ENCODE measurements at regions not wholly inside any gene's neighbourhood (a gene's known extent, or its start where the extent isn't known, plus 50 kb on each side); places are given as distances from the start of the nearest gene placed in this dataset.

GRCh38 chr5:62825623-62826220 is 247.1 kb downstream of the LRRC70 start:
- TF ChIP-seq ZNF24 (IDR thresholded peaks at IDR 0.05): no peak
- TF ChIP-seq MXI1 (IDR thresholded peaks at IDR 0.05; ENCODE audit: low read depth, low read length): no peak
- no peak for TF ChIP-seq ATF2 (IDR thresholded peaks at IDR 0.05; ENCODE audit: low read length)
- no peak for TF ChIP-seq FOXM1 (IDR thresholded peaks at IDR 0.05; ENCODE audit: low read depth, low read length)
- no peak for TF ChIP-seq CHD2 (IDR thresholded peaks at IDR 0.05; ENCODE audit: borderline replicate concordance, low read depth, low read length)
- no peak for TF ChIP-seq CTCF (IDR thresholded peaks at IDR 0.05 in 2 of 3, conservative IDR thresholded peaks at IDR 0.05 in 1 of 3; ENCODE audit: control insufficient read depth in 2 of 3, extremely low read depth in 1 of 3, insufficient read depth in 1 of 3, low read depth in 3 of 3, low read length in 3 of 3)
- no peak for TF ChIP-seq ZBTB33 (IDR thresholded peaks at IDR 0.05)
- TF ChIP-seq HDAC6 (IDR thresholded peaks at IDR 0.05; ENCODE audit: unreplicated experiment): no peak

Data from GM12878 (cell line).